Mesenchymal stem cell (in vitro differentiated cells and primary cell): ENCODE measurements at regions not wholly inside any gene's neighbourhood (a gene's known extent, or its start where the extent isn't known, plus 50 kb on each side); places are given as distances from the start of the nearest gene placed in this dataset.
"Not testable (repeated sequence)": the region's sequence is repeated elsewhere in the genome, so short reads cannot be mapped to it uniquely, and the experiment has no call there.

Experiments
- DNase-seq: peaks from one replicate; pipeline ENCODE4 v3.0.0-alpha.2; 2013
- H2AFZ ChIP-seq: one replicate; pipeline ENCODE4 v1.6.1; 2013; ENCODE audit warnings: low read depth, mild to moderate bottlenecking, control low read depth, inconsistent platforms, low read length, moderate library complexity
- H2AK5ac ChIP-seq: 2 replicates; pipeline ENCODE4 v1.6.1; 2013; ENCODE audit warnings: low read length, moderate library complexity, mild to moderate bottlenecking, inconsistent platforms; ENCODE audit not compliant: severe bottlenecking
- H2BK120ac ChIP-seq: one replicate; pipeline ENCODE4 v1.6.1; 2013; ENCODE audit warnings: low read depth, mild to moderate bottlenecking, inconsistent platforms, low read length, moderate library complexity
- H2BK12ac ChIP-seq, 2 experiments: one replicate each; pipeline ENCODE4 v1.6.1; 2013; ENCODE audit warnings: inconsistent platforms in 2 of 2, low read length in 2 of 2, mild to moderate bottlenecking in 2 of 2, moderate library complexity in 2 of 2, control low read depth in 1 of 2
- H2BK15ac ChIP-seq: one replicate; pipeline ENCODE4 v1.6.1; 2013; ENCODE audit warnings: mild to moderate bottlenecking, low read depth, inconsistent platforms; ENCODE audit not compliant: poor library complexity, severe bottlenecking
- H2BK5ac ChIP-seq: 2 replicates; pipeline ENCODE4 v1.6.1; 2013; ENCODE audit warnings: low read depth, mild to moderate bottlenecking, low read length, control low read depth, inconsistent platforms; ENCODE audit not compliant: poor library complexity, severe bottlenecking
- H3K14ac ChIP-seq, 2 experiments: one replicate each; pipeline ENCODE4 v1.6.1; 2013; ENCODE audit warnings: inconsistent platforms in 2 of 2, low read length in 2 of 2, control low read depth in 1 of 2, mild to moderate bottlenecking in 1 of 2, moderate library complexity in 1 of 2
- H3K18ac ChIP-seq, 2 experiments: one replicate each; pipeline ENCODE4 v1.6.1; 2013; ENCODE audit warnings: inconsistent platforms in 2 of 2, low read length in 2 of 2, control low read depth in 1 of 2, low read depth in 1 of 2, mild to moderate bottlenecking in 1 of 2
- H3K23ac ChIP-seq, 2 experiments: one replicate each; pipeline ENCODE4 v1.6.1; 2013; ENCODE audit warnings: inconsistent platforms in 2 of 2, low read length in 2 of 2, mild to moderate bottlenecking in 2 of 2, moderate library complexity in 2 of 2, control low read depth in 1 of 2
- H3K27ac ChIP-seq: 2 replicates; pipeline ENCODE4 v1.5.1; 2013; ENCODE audit warnings: mild to moderate bottlenecking, moderate library complexity, low read length, control low read depth, inconsistent platforms; ENCODE audit not compliant: poor library complexity, severe bottlenecking
- H3K27me3 ChIP-seq, 2 experiments: 2 replicates each; pipeline versions ENCODE4 v1.6.1 to v1.7.0; 2013; ENCODE audit warnings: low read length in 2 of 2, mild to moderate bottlenecking in 2 of 2, moderate library complexity in 2 of 2, control low read depth in 1 of 2, inconsistent platforms in 1 of 2; ENCODE audit not compliant: control insufficient read depth in 1 of 2, insufficient read depth in 1 of 2
- H3K36me3 ChIP-seq, 2 experiments: 2 replicates each; pipeline versions ENCODE4 v1.6.1 to v1.7.0; 2013; ENCODE audit warnings: low read length in 2 of 2, control low read depth in 1 of 2, inconsistent platforms in 1 of 2, low read depth in 1 of 2, mild to moderate bottlenecking in 1 of 2; ENCODE audit not compliant: insufficient read depth in 2 of 2, control insufficient read depth in 1 of 2
- H3K4ac ChIP-seq, 2 experiments: one replicate each; pipeline ENCODE4 v1.6.1; 2013; ENCODE audit warnings: inconsistent platforms in 2 of 2, low read length in 2 of 2, mild to moderate bottlenecking in 2 of 2, moderate library complexity in 2 of 2, control low read depth in 1 of 2, low read depth in 1 of 2
- H3K4me1 ChIP-seq: 2 replicates; pipeline ENCODE4 v1.6.1; 2013; ENCODE audit warnings: low read depth, low read length, control low read depth; ENCODE audit not compliant: control insufficient read depth, insufficient read depth
- H3K4me2 ChIP-seq: 2 replicates; pipeline ENCODE4 v1.6.1; 2013; ENCODE audit warnings: low read length, mild to moderate bottlenecking, inconsistent platforms; ENCODE audit not compliant: poor library complexity, severe bottlenecking
- H3K4me3 ChIP-seq, 2 experiments: 2 replicates each; pipeline versions ENCODE4 v1.5.1 to v1.7.0; 2013; ENCODE audit warnings: low read length in 2 of 2, mild to moderate bottlenecking in 2 of 2, control low read depth in 1 of 2, low read depth in 1 of 2; ENCODE audit not compliant: insufficient read depth in 1 of 2
- H3K79me1 ChIP-seq: replicated peaks from 2 replicates; pipeline ENCODE4 v1.6.1; 2013; ENCODE audit warnings: mild to moderate bottlenecking, control low read depth, low read length, inconsistent platforms; ENCODE audit not compliant: poor library complexity, severe bottlenecking
- H3K9ac ChIP-seq: 2 replicates; pipeline ENCODE4 v1.7.0; 2013; ENCODE audit warnings: mild to moderate bottlenecking, low read length, moderate library complexity
- H3K9me3 ChIP-seq: 2 replicates; pipeline ENCODE4 v1.7.0; 2013; ENCODE audit warnings: mild to moderate bottlenecking, low read length; ENCODE audit not compliant: control insufficient read depth
- H4K8ac ChIP-seq: one replicate; pipeline ENCODE4 v1.6.1; 2013; ENCODE audit warnings: inconsistent platforms, mild to moderate bottlenecking, low read length, moderate library complexity
- H4K91ac ChIP-seq: one replicate; pipeline ENCODE4 v1.6.1; 2013; ENCODE audit warnings: mild to moderate bottlenecking, low read length, inconsistent platforms
- WGBS: methylation state at CpG from one replicate; pipeline ENCODE4 v1.1.7; 2013; ENCODE audit warnings: mixed read lengths; 5-methylcytosine and 5-hydroxymethylcytosine counted together

DNA sequence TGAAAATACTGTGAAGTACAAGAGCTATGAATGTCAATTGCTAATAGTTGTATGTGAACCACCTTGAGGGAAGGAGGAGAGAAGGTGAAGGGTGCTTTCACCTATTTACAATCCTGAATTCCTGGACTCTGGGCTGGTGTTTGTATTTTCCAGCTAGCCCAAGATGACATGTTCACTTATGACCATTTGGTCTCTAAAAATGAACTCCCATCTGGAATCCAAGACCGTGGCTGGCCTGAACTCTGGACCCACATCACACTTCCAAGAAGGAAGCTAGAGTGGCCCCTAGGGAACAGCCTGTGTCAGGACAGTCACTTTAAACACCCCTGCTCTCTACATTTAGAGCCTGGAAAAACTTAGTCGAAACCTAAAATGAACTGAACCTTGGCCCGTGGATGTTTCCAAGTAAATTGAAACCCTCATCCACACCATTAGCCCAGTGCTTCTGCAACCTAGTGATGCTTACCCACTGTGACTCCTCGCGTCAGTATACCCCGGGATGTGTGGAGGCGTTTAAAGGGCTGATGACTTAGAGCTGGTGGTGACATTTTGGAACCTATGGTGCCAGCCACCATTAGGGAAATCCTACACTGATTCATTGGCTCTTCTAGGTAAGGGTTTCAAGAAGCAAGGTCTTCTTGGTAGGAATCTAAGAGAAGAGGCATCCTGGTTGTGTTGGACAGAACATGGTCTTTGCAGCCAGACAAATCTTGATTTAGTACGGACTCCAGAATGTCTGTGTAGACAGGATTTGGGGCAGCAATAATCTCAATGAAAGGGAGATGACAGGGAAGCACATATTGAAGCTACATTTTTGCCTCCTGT lies 171.5 kb upstream of the IRF2BP2 start:
- no peak overlapping the region for H2BK120ac ChIP-seq
- H3K14ac ChIP-seq: no peak overlapping the region
- 86% methylated on average over 8 of the region's 8 CpGs for WGBS
- DNase-seq: peak; percentile 8
- H3K4me3 ChIP-seq: no peak overlapping the region
- H3K9ac ChIP-seq: no peak overlapping the region
- H3K36me3 ChIP-seq: no peaks in the 10 kb centered on the region
- no peak overlapping the region for H3K18ac ChIP-seq
- no peak overlapping the region for H2BK12ac ChIP-seq
- no peaks in the 10 kb centered on the region for H3K9me3 ChIP-seq
- H2AK5ac ChIP-seq: no peak overlapping the region
- peaks cover 2% of the 10 kb centered on the region for H3K4me1 ChIP-seq
- H2AFZ ChIP-seq: no peak overlapping the region
- peaks cover 63 to 66% of the 10 kb centered on the region in 2 experiments for H3K27me3 ChIP-seq
- H3K23ac ChIP-seq: no peak overlapping the region
- no peak overlapping the region for H4K91ac ChIP-seq
- H2BK15ac ChIP-seq: no peak overlapping the region
- H3K4ac ChIP-seq: no peak overlapping the region
- H4K8ac ChIP-seq: no peak overlapping the region
- H3K4me2 ChIP-seq: no peak overlapping the region
- no peaks in the 10 kb centered on the region for H3K79me1 ChIP-seq
- no peak overlapping the region for H3K27ac ChIP-seq
- H2BK5ac ChIP-seq: no peak overlapping the region

DNA sequence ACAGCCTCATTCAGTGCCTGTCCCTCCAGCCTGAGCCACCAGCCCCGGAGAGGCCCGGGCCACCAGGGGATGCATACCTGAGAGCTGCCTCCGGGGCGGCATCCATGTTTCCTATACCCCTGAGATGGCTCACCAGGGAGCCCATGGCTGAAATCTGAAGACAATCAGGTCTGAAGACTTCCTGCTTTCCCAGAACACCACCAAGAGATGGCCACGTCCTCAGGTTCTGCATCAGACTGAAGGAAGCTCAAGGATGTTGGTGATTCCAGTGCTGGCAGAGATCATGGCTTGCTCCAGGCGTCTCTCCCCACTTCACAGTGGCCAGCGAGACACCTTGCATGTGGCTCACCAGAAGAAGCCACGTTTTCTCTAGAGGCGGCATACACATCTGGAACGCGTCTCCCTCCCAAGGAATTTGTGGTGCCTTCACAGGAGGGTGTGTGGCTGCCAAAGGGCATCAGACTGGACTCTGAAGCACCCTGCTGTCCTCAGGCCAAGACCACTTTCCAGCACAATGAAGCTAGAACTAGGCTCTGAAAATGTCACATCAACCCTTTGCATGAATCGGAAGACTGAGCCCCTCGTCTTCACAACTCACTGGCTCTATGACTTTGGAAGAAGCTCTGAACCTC lies 170.7 kb upstream of the IRF2BP2 start:
- H3K79me1 ChIP-seq: no peaks in the 10 kb centered on the region
- H3K4me3 ChIP-seq: no peak overlapping the region
- H2AK5ac ChIP-seq: no peak overlapping the region
- H3K9ac ChIP-seq: no peak overlapping the region
- no peak overlapping the region for H4K91ac ChIP-seq
- no peak overlapping the region for H3K23ac ChIP-seq
- H4K8ac ChIP-seq: no peak overlapping the region
- peaks cover 63 to 69% of the 10 kb centered on the region in 2 experiments for H3K27me3 ChIP-seq
- no peak overlapping the region for H2AFZ ChIP-seq
- H2BK5ac ChIP-seq: no peak overlapping the region
- no peak overlapping the region for H2BK12ac ChIP-seq
- H2BK120ac ChIP-seq: no peak overlapping the region
- no peak for DNase-seq
- peaks cover 2% of the 10 kb centered on the region for H3K4me1 ChIP-seq
- no peak overlapping the region for H3K18ac ChIP-seq
- peak overlapping the region in 1 of 2 experiments; percentile 1 for H3K4ac ChIP-seq
- H2BK15ac ChIP-seq: no peak overlapping the region
- H3K14ac ChIP-seq: peak overlapping the region in 1 of 2 experiments; percentile 0
- no peak overlapping the region for H3K27ac ChIP-seq
- peaks cover 7% of the 10 kb centered on the region for H3K9me3 ChIP-seq
- 79% methylated on average over 13 of the region's 13 CpGs for WGBS
- no peak overlapping the region for H3K4me2 ChIP-seq
- no peaks in the 10 kb centered on the region for H3K36me3 ChIP-seq

DNA sequence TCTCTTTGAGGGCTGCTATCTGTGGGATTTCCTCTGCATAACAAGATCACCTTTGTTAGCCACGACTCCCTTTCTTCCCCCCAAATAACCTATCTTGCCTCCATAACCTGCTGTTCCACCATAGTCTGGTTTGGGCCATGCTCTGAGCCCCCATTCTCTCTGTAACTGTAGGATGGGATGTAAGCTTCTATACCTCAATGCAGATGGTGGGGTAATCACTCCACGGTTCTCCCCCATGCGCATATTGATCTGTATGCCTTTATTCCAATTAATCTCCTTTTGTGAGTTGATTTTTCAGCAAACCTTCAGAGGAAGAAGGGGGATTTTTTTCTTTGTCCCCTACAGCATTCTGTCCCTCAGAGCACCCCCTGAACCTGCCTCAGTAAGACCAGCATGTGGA lies 170.1 kb upstream of the IRF2BP2 start:
- no peak overlapping the region for H2BK120ac ChIP-seq
- H2BK15ac ChIP-seq: no peak overlapping the region
- no peak overlapping the region for H2AFZ ChIP-seq
- no peak overlapping the region for H3K14ac ChIP-seq
- H2BK12ac ChIP-seq: no peak overlapping the region
- no peak overlapping the region for H3K4ac ChIP-seq
- no peak overlapping the region for H2BK5ac ChIP-seq
- H3K36me3 ChIP-seq: no peaks in the 10 kb centered on the region
- H4K91ac ChIP-seq: no peak overlapping the region
- WGBS: 75% methylated on average over 3 of the region's 3 CpGs
- DNase-seq: no peak
- no peak overlapping the region for H2AK5ac ChIP-seq
- H3K9me3 ChIP-seq: peaks cover 12% of the 10 kb centered on the region
- no peaks in the 10 kb centered on the region for H3K79me1 ChIP-seq
- peaks cover 2% of the 10 kb centered on the region for H3K4me1 ChIP-seq
- H4K8ac ChIP-seq: no peak overlapping the region
- H3K4me3 ChIP-seq: no peak overlapping the region
- H3K18ac ChIP-seq: no peak overlapping the region
- H3K27ac ChIP-seq: no peak overlapping the region
- H3K9ac ChIP-seq: no peak overlapping the region
- no peak overlapping the region for H3K23ac ChIP-seq
- peaks cover 63 to 69% of the 10 kb centered on the region in 2 experiments for H3K27me3 ChIP-seq
- H3K4me2 ChIP-seq: no peak overlapping the region

DNA sequence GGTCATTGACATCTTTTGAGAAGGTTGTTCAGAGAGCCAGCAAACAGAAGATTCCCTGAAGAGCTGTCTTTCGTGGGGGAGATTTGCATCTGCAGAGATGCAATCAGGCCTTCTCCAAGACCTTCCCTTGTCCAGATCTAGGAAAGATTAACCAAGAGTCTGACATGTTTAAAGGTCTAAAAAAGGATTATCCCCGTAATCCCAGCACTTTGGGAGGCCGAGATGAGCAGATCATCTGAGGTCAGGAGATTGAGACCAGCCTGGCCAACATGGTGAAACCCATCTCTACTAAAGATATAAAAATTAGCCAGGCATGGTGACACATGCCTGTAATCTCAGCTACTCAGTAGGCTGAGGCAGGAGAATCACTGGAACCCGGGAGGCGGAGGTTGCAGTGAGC lies 169.6 kb upstream of the IRF2BP2 start:
- not testable (repeated sequence) for H4K91ac ChIP-seq, H3K4me1 ChIP-seq, H3K23ac ChIP-seq, H4K8ac ChIP-seq, H3K79me1 ChIP-seq, H3K36me3 ChIP-seq, DNase-seq, H2BK5ac ChIP-seq, H3K9ac ChIP-seq, H2BK15ac ChIP-seq, H2AFZ ChIP-seq, H3K4me2 ChIP-seq, H3K4ac ChIP-seq, H2BK120ac ChIP-seq, H3K14ac ChIP-seq, H3K18ac ChIP-seq, H2BK12ac ChIP-seq, H2AK5ac ChIP-seq, H3K4me3 ChIP-seq, H3K27ac ChIP-seq
- Histone ChIP-seq H3K9me3 (peaks cover 12% of the 10 kb centered on the region), H3K27me3 (peaks cover 63 to 69% of the 10 kb centered on the region in 2 experiments)
- WGBS: 85% methylated on average over 5 of the region's 5 CpGs
